ENCODE measurements at regions not wholly inside any gene's neighbourhood (a gene's known extent, or its start where the extent isn't known, plus 50 kb on each side); places are given as distances from the start of the nearest gene placed in this dataset.

- H3K9ac ChIP-seq (ENCODE audit: extremely low read depth, insufficient read length, low read length) = no peak overlapping the region
- H4K8ac ChIP-seq (replicated peaks; ENCODE audit: insufficient read length, low read depth, low read length) = no peak overlapping the region
- H2BK20ac ChIP-seq (ENCODE audit: low read depth, low read length, poor library complexity, severe bottlenecking) = no peak overlapping the region
- Mint-ChIP-seq H3K36me3 (ENCODE audit: insufficient read depth in 1 of 3, low read depth in 3 of 3) (no peaks in the 10 kb centered on the region), H3K4me3 (no peak overlapping the region), H3K27ac (no peak overlapping the region), H3K9me3 (no peaks in the 10 kb centered on the region), H3K4me1 (peaks cover 27 to 29% of the 10 kb centered on the region in 2 experiments), H3K27me3 (ENCODE audit: low read depth) (no peaks in the 10 kb centered on the region)
- no peak overlapping the region for H4K5ac ChIP-seq (ENCODE audit: insufficient read length, low read depth, low read length)
- H2AK5ac ChIP-seq (ENCODE audit: insufficient read length, low read length) = no peak overlapping the region
- H3T11ph ChIP-seq (ENCODE audit: low read length) = no peak overlapping the region
- H3K27ac ChIP-seq (ENCODE audit: insufficient read length, low read depth, low read length) = no peak overlapping the region
- no peak overlapping the region for H2BK5ac ChIP-seq (ENCODE audit: insufficient read length, low read length)
- H3K23ac ChIP-seq (ENCODE audit: insufficient read length, low read depth, low read length) = no peak overlapping the region
- peak overlapping the region; percentile 40 for H2AFZ ChIP-seq (ENCODE audit: low read length)
- DNase-seq = no peak
- H4K20me1 ChIP-seq (ENCODE audit: control insufficient read depth, insufficient read depth, insufficient read length) = no peaks in the 10 kb centered on the region
- no peak overlapping the region for H3K4ac ChIP-seq (ENCODE audit: low read depth, low read length)
- H2BK15ac ChIP-seq (ENCODE audit: low read depth, low read length) = no peak overlapping the region
- no peak for TF ChIP-seq CTCF (conservative IDR thresholded peaks at IDR 0.05)
- H3K4me1 ChIP-seq (ENCODE audit: insufficient read depth, low read length) = no peaks in the 10 kb centered on the region; the same call in 1 of the 2 replicates
- H3K9me3 ChIP-seq (ENCODE audit: control insufficient read depth, low read depth, low read length) = no peaks in the 10 kb centered on the region
- H4K91ac ChIP-seq (ENCODE audit: insufficient read length, low read depth, low read length) = no peak overlapping the region
- no peak overlapping the region for H2BK12ac ChIP-seq (ENCODE audit: insufficient read length, low read depth, low read length)
- H3K23me2 ChIP-seq (ENCODE audit: insufficient read length, low read depth, low read length, poor library complexity, severe bottlenecking) = no peaks in the 10 kb centered on the region
- no CpG with 5 or more reads among the region's 5 CpGs for WGBS (ENCODE audit: extremely low coverage, insufficient read length, low lambda C conversion rate)
- no peaks in the 10 kb centered on the region for H3K79me1 ChIP-seq (ENCODE audit: insufficient read depth, low read depth, low read length, poor library complexity, severe bottlenecking)
- H3K56ac ChIP-seq (ENCODE audit: insufficient read length, low read depth, low read length) = no peak overlapping the region
- H2BK120ac ChIP-seq (ENCODE audit: low read depth, low read length, poor library complexity, severe bottlenecking) = no peak overlapping the region
- H3K14ac ChIP-seq (ENCODE audit: insufficient read depth, low read length) = no peak overlapping the region
- no peak overlapping the region for H3K18ac ChIP-seq (ENCODE audit: insufficient read length, low read depth, low read length)
- no peaks in the 10 kb centered on the region for H3K79me2 ChIP-seq (ENCODE audit: insufficient read depth, low read length)
- H3K4me2 ChIP-seq (ENCODE audit: insufficient read depth, insufficient read length, low read length) = no peak overlapping the region
- no peaks in the 10 kb centered on the region for H3K27me3 ChIP-seq (ENCODE audit: insufficient read depth, low read length)
Measured at GRCh38 chr6:15166121-15166520, 79.7 kb upstream of the JARID2 start.
